PFSK-1 (cell line): ENCODE measurements at regions not wholly inside any gene's neighbourhood (a gene's known extent, or its start where the extent isn't known, plus 50 kb on each side); places are given as distances from the start of the nearest gene placed in this dataset.

Experiments used
- FOXP2 ChIP-seq: optimal IDR thresholded peaks from 2 replicates; pipeline ENCODE3; 2011; ENCODE audit warnings: borderline replicate concordance, control low read depth, inconsistent platforms; ENCODE audit not compliant: insufficient read depth; ENCODE audit errors: extremely low read length, extremely low read depth
- POLR2AphosphoS5 ChIP-seq: IDR thresholded peaks from 2 replicates; pipeline ENCODE4 v1.6.1; 2012; ENCODE audit warnings: low read depth, mild to moderate bottlenecking, control low read depth, low read length, moderate library complexity
- REST ChIP-seq, 2 experiments: IDR thresholded peaks; 2 replicates each; pipeline versions ENCODE4 v1.6.1 to v1.8.0; 2011 to 2012; ENCODE audit warnings: low read depth in 2 of 2, low read length in 2 of 2, control low read depth in 1 of 2, inconsistent platforms in 1 of 2, mild to moderate bottlenecking in 1 of 2, moderate library complexity in 1 of 2; ENCODE audit not compliant: insufficient read depth in 1 of 2
- SIN3A ChIP-seq: IDR thresholded peaks from 2 replicates; pipeline ENCODE4 v1.6.1; 2012; ENCODE audit warnings: mild to moderate bottlenecking, low read length, moderate library complexity, borderline replicate concordance; ENCODE audit not compliant: insufficient read depth
- TAF1 ChIP-seq: IDR thresholded peaks from 2 replicates; pipeline ENCODE4 v1.6.1; 2012; ENCODE audit warnings: low read length, control low read depth, borderline replicate concordance; ENCODE audit not compliant: insufficient read depth

GRCh38 chr4:30912098-30912714 is 192.0 kb downstream of the PCDH7 start:
- TF ChIP-seq REST (IDR thresholded peaks at IDR 0.05; ENCODE audit: insufficient read depth in 1 of 2, low read depth in 2 of 2, low read length in 2 of 2) (no peak), POLR2AphosphoS5 (no peak), FOXP2 (no peak), TAF1 (no peak), SIN3A (no peak)

GRCh38 chr4:30916337-30917274 is 196.4 kb downstream of the PCDH7 start:
- TF ChIP-seq TAF1 (no peak), FOXP2 (no peak), SIN3A (no peak), REST (IDR thresholded peaks at IDR 0.05; ENCODE audit: insufficient read depth in 1 of 2, low read depth in 2 of 2, low read length in 2 of 2) (no peak), POLR2AphosphoS5 (no peak)

- TF ChIP-seq REST (IDR thresholded peaks at IDR 0.05; ENCODE audit: insufficient read depth in 1 of 2, low read depth in 2 of 2, low read length in 2 of 2) (no peak), TAF1 (no peak), FOXP2 (no peak), SIN3A (no peak), POLR2AphosphoS5 (no peak)
Measured at GRCh38 chr4:30917946-30918345, 197.8 kb downstream of the PCDH7 start.

- TF ChIP-seq REST (IDR thresholded peaks at IDR 0.05; ENCODE audit: insufficient read depth in 1 of 2, low read depth in 2 of 2, low read length in 2 of 2) (no peak), SIN3A (no peak), FOXP2 (no peak), POLR2AphosphoS5 (no peak), TAF1 (no peak)
Measured at GRCh38 chr4:30919458-30919857, 199.3 kb downstream of the PCDH7 start.
